ENCODE measurements at regions not wholly inside any gene's neighbourhood (a gene's known extent, or its start where the extent isn't known, plus 50 kb on each side); places are given as distances from the start of the nearest gene placed in this dataset.

DNA sequence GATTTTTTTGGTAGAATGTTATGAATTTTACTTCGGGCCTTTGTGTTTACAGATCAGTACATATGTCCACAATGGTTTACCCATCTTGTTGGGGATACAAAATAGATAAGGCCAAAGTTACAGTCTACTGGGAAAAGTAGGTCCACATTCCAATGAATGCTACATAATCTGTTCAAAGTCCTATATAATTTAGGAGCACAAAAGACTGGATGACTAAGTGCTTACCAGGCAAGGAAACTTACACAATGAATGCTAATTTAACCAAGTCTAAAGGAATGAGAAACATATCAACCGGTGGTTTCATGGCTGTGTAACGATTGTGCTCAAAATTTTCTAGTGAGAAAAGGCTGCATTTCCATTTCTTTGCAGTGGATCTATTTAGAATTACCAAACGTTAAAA lies 97.4 kb upstream of the TRPM3 start:
- DNase-seq (ENCODE audit: extremely low read depth in 1 of 2, low read depth in 1 of 2) = no peak

DNA sequence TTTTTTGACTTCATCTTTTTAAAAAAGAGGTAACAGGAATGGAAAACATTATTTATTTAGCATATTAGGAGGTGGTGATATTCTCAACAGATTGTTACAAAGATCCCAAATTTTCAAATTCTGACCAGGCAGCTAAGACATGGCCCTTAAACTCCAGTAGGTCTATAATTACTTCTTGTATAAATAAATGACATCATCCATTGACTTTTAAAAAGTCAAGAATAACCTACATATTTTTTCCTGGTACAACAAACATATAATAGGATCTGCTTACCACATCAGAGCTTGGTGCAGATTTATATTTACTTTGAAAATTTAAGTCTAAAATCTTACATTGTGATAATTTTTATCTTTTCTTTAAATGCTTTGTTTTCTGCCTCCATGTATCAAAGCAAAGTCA lies 92.2 kb upstream of the TRPM3 start:
- no peak for DNase-seq (ENCODE audit: extremely low read depth in 1 of 2, low read depth in 1 of 2)

DNA sequence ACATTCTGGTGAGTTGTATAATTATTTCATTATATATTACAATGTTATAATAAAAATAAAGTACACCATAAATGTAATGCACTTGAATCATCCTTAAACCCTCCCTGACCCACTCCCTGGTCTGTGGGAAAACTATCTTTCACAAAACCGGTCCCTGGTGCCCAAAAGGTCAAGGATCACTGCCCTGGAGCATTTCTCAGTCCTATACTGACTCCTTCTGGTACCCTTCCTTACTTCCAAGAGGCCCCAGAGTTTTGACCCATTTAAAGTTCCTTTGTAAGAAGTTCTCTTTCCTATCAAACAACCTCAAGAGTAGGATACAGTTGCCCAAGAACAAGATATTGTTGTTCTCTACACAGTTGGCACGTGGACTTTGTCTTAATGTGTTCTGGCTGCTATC lies 88.9 kb upstream of the TRPM3 start:
- no peak for DNase-seq (ENCODE audit: extremely low read depth in 1 of 2, low read depth in 1 of 2)

DNA sequence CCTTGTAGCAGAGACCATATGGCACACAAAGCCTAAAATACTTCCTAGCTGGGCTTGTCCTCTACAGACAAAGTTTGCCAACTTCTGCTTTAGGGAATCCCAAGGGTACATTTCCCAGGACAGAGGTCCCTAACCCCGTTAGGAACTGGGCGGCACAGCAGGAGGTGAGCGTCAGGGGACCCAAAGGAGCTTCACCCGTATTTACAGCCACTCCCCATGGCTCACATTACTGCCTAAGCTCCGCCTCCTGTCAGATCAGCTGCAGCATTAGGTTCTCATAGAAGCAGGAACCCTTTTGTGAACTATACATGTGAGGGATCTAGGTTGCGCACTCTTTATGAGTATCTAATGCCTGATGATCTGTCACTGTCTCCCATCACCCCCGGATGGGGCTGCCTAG lies 88.5 kb upstream of the TRPM3 start:
- no peak for DNase-seq (ENCODE audit: extremely low read depth in 1 of 2, low read depth in 1 of 2)

DNA sequence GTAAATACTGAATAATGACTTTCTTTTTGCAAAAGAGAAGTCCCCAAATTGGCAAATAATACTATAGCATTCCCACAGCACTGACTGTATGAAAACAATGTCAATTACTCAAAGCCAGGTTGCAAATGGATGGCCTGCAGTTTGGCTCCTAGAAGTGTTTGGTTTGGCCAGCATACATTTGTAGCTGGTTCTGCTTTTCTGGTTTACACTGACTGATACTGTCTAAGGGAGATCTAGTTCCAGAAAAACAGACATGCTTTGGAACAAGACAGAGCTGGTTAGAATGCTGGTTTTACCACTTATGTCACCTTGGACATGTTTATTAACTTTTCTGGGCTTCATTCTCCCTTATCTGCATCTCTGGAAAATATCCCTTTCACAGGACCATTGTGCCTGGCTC lies 81.5 kb upstream of the TRPM3 start:
- no peak for DNase-seq (ENCODE audit: extremely low read depth in 1 of 2, low read depth in 1 of 2)

DNA sequence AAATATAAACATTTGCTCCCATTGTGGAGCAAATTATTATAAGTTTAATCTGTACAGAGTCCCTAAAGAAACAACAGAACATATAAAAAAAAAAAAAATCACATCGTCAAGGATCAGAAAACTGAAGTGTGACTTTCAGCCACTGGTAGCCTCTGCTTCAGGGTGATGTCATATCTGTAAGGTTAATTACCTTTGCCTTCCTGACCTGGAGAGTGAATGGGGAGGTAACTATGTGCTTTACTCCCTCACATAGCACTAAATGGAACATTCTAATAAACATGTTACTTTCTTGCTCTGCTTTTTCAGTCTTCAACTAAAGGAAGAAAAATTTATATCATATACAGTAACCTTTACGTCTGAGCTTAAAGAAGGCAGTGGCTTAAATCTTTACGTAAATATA lies 70.3 kb upstream of the TRPM3 start:
- no peak for DNase-seq (ENCODE audit: extremely low read depth in 1 of 2, low read depth in 1 of 2)

DNA sequence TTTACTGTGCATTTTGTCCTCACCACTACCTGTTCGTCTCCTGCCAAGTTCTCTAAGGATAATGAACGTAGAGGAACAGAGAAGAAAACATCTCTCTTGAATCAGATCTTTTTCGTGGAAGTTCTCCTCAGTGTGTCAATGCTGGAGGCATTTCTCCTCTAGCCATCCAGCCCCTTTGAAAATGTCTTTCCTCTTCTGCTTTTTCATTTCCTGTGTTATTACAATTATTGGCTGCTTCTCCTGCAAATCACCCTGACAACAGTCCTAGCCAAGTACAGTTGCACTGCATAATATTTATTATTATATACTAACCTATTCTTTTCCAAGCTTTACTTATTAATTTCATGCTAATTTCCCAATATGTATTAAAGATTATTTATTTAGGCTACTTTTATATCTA lies 61.8 kb upstream of the TRPM3 start:
- DNase-seq (ENCODE audit: extremely low read depth in 1 of 2, low read depth in 1 of 2) = no peak

DNA sequence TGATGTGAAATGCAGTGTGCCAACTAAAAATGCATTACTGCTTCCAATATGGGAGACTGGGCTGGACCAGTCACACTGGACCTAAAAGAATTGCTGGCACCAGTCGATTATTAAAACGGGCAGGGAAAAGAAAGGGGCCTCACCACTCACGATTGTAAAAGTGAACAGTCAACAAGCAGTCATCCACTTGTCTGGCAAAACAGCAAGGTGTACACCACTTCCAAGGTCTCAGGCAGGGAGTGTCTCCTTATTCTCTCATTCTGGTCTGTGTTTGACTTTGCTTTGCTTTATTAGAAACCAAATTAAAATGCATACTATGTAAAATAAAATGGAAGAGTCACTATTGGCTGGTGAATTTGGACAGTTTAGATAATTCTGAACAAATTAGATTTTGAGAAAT lies 57.8 kb upstream of the TRPM3 start:
- no peak for DNase-seq (ENCODE audit: extremely low read depth in 1 of 2, low read depth in 1 of 2)

DNA sequence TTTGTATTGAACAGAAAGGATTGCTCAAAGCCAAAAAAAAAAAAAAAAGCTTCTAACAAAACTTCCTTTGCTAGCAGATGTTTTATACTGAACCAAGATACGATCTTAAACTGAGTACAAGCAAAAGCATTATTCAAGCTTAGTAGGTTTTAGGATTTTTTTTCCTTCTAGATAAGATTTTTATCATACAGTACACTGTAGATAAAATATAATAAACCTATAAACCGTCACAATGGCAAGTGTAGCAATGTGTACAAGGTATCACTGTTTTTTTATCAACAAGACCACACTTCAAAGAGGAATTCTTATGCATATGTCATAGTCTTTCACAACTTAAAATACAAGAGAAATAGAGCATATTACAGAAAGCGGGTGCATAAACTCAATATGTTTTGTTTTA lies 56.5 kb upstream of the TRPM3 start:
- DNase-seq (ENCODE audit: extremely low read depth in 1 of 2, low read depth in 1 of 2) = no peak

DNA sequence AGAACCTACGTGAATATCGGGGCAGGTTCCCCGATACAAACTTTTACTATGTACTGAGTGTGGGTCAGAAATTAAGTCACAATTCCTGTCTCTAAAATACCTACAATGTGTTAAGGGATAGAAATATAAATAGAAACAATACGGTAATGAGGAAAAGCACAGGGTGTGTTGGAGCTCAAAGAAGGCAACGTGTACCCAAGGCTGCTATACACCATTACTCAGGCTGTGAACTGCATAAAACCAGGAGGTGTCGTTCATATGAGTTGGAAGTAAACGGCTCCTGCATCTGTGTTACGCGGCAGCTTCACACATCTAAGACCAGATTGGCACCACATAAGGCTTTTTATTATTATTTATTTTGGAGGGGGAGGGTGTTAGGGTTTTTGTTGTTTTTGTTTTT lies 50.1 kb upstream of the TRPM3 start:
- DNase-seq (ENCODE audit: extremely low read depth in 1 of 2, low read depth in 1 of 2) = no peak
